Adrenal gland (tissue), 9 donors: ENCODE measurements at regions not wholly inside any gene's neighbourhood (a gene's known extent, or its start where the extent isn't known, plus 50 kb on each side); places are given as distances from the start of the nearest gene placed in this dataset.

ENCODE experiments used
- DNase-seq, 7 donors: peaks; one replicate each; pipeline ENCODE4 v3.0.0-alpha.2; 2019 to 2020
- H3K27ac ChIP-seq, 5 donors: fragments of 200-600 bp; sonication (generic) in 4 of 5; 1 replicate in 3 of 5; 2 replicates in 2 of 5; pipeline versions ENCODE4 v1.5.1 to v1.8.0; 2016 to 2020; ENCODE audit warnings: mild to moderate bottlenecking in 1 of 5
- H3K27me3 ChIP-seq: fragments of 200-600 bp; 2 replicates; pipeline ENCODE4 v1.8.0; 2021
- H3K36me3 ChIP-seq, 2 donors: fragments of 200-600 bp; replicated peaks in 1 of 2; 1 replicate in 1 of 2; 2 replicates in 1 of 2; pipeline versions ENCODE4 v1.5.1 to v1.8.0; 2018 to 2022
- H3K4me1 ChIP-seq, 2 donors: fragments of 200-600 bp; replicated peaks in 1 of 2; 1 replicate in 1 of 2; 2 replicates in 1 of 2; pipeline versions ENCODE4 v1.5.1 to v1.8.0; 2018 to 2021
- H3K4me3 ChIP-seq, 4 donors: fragments of 200-600 bp; sonication (generic) in 3 of 4; one replicate each; pipeline ENCODE4 v1.5.1; 2016 to 2018
- H3K9me3 ChIP-seq, 3 donors: fragments of 200-600 bp; sonication (generic) in 1 of 3; replicated peaks in 1 of 3; 1 replicate in 2 of 3; 2 replicates in 1 of 3; pipeline versions ENCODE4 v1.5.1 to v1.8.0; 2016 to 2021
- CTCF ChIP-seq, 6 experiments: fragments of 450-650 bp in 4 of 6; fragments of 200-600 bp in 2 of 6; sonication (generic) in 1 of 6; IDR thresholded peaks; 1 replicate in 5 of 6; 2 replicates in 1 of 6; pipeline versions ENCODE4 v1.5.1 to v1.8.0; 2016 to 2021; ENCODE audit warnings: antibody characterized with exemption in 6 of 6, mild to moderate bottlenecking in 2 of 6, moderate library complexity in 1 of 6
- POLR2A ChIP-seq, 2 donors: fragments of 450-650 bp; IDR thresholded peaks; one replicate each; pipeline ENCODE4 v1.6.1; 2017; ENCODE audit warnings: antibody characterized with exemption in 2 of 2, mild to moderate bottlenecking in 2 of 2, moderate library complexity in 1 of 2
- WGBS, 4 donors: extraction: QIAGEN DNeasy Blood & Tissue Kit in 2 of 4; methylation state at CpG; one replicate each; pipeline versions ENCODE4 v1.1.5 to v1.1.7; 2013 to 2017; 5-methylcytosine and 5-hydroxymethylcytosine counted together
- intact Hi-C, 2 donors: fragments of 100-400 bp; cut with DNase I; formaldehyde crosslinking; loops; one replicate each; pipeline versions ENCODE4 v1.14.1 to v1.15.0; 2022 to 2023
- donor health status: healthy with polysubstance abuse.
- donor health status: Bipolar disorder and iron deficiency.
- donor health status: DM: yes; HTN: yes; CAD: no.
- donor health status: DM: no; HTN: no; CAD: no.
- donor health status: DM: no; HTN: no; CAD: no.

DNA sequence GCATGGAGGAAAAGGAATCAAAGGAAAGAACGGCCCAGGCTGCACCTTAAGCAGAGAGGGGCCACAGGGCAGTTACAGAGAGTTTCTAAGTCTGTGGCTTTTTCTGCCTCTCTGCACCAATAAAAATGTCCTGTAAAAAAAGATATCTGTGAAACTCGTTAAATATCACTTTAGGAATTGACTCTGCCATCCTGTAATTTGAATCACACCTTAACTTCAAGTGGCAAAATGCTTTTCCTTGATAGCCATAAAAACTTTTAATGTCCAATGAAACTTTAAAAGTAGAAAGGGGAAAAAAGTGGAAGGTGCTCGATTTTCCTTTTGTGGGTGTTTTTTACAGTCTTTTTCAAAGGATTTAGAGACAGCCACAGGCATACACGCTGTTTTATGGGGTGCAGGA is 255.7 kb downstream of the ARRDC4 start:
- no peaks in the 10 kb centered on the region for H3K36me3 ChIP-seq
- no peaks in the 10 kb centered on the region for H3K9me3 ChIP-seq
- H3K27ac ChIP-seq = no peak overlapping the region
- no peaks in the 10 kb centered on the region for H3K27me3 ChIP-seq
- no peak overlapping the region for H3K4me3 ChIP-seq
- no peaks in the 10 kb centered on the region for H3K4me1 ChIP-seq
- no peak for TF ChIP-seq POLR2A (IDR thresholded peaks at IDR 0.05)
- no peak for TF ChIP-seq CTCF (IDR thresholded peaks at IDR 0.05)
- no peak for DNase-seq
- WGBS, 4 donors = 61 to 72% (median 66%) methylated on average over 4 of the region's 4 CpGs
- intact Hi-C loops = no loop called here

DNA sequence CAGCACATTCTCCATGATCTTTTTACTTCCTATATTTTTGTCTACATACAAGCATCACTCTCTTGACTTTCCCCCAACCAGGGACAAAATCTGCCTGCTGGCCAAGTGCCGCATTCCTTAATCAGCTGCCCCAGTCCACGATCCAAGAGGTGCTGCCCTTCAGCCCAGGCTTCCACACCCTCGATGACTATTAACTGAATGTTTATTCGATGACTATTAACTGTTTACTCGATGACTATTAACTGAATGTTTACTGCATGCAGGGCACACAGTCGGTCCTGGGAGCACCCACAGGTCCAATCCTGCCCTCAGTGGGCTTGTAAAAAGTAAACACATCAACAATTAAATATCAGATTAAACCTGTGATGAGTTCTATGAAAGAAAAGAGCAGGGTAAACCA is 256.9 kb downstream of the ARRDC4 start:
- WGBS, 4 donors = 71 to 81% (median 77%) methylated on average over 6 of the region's 6 CpGs
- Histone ChIP-seq H3K27me3 (no peaks in the 10 kb centered on the region), H3K27ac (no peak overlapping the region), H3K4me3 (no peak overlapping the region), H3K9me3 (no peaks in the 10 kb centered on the region), H3K4me1 (no peaks in the 10 kb centered on the region), H3K36me3 (no peaks in the 10 kb centered on the region)
- TF ChIP-seq POLR2A (IDR thresholded peaks at IDR 0.05) (no peak), CTCF (IDR thresholded peaks at IDR 0.05) (no peak)
- DNase-seq = no peak
- intact Hi-C loops = no loop called here

DNA sequence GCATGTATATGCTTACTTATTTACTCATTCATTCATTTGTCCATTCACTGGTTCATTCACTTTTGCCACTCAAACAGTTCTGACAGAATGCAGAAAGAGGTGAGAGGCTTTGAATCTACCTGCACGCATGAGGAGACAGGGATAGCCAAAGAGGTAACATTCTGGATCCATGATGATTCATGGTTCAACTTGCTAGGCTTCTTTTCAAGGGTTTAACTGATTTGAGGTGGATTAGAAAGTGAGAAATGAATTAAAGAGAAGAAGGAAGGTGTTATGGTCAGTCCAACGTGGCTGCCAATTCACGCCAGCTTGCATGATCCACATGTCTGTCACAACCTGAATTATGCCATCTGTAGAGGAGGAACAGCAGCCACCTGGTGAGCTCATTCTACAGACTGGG is 260.6 kb downstream of the ARRDC4 start:
- 66 to 73% (median 69%) methylated on average over 3 of the region's 3 CpGs for WGBS, 4 donors
- intact Hi-C loops = no loop called here

GRCh38 chr15:98221577-98221976 is 261.1 kb downstream of the ARRDC4 start:
- TF ChIP-seq CTCF (IDR thresholded peaks at IDR 0.05) (no peak), POLR2A (IDR thresholded peaks at IDR 0.05) (no peak)
- H3K4me1 ChIP-seq = no peaks in the 10 kb centered on the region
- no peaks in the 10 kb centered on the region for H3K36me3 ChIP-seq
- no peak overlapping the region for H3K4me3 ChIP-seq
- no peak overlapping the region for H3K27ac ChIP-seq
- no peaks in the 10 kb centered on the region for H3K9me3 ChIP-seq
- no peak for DNase-seq
- WGBS, 4 donors = 77 to 89% (median 79%) methylated on average over 4 of the region's 4 CpGs
- intact Hi-C loops = no loop called here
- H3K27me3 ChIP-seq = no peaks in the 10 kb centered on the region

More for the DNA sequence above, 260.6 kb downstream of the ARRDC4 start:
- TF ChIP-seq POLR2A (IDR thresholded peaks at IDR 0.05) (no peak), CTCF (IDR thresholded peaks at IDR 0.05) (no peak)
- no peaks in the 10 kb centered on the region for H3K27me3 ChIP-seq
- no peaks in the 10 kb centered on the region for H3K36me3 ChIP-seq
- H3K9me3 ChIP-seq = no peaks in the 10 kb centered on the region
- DNase-seq = no peak
- no peak overlapping the region for H3K4me3 ChIP-seq
- H3K4me1 ChIP-seq = no peaks in the 10 kb centered on the region
- H3K27ac ChIP-seq = no peak overlapping the region
